Loucy (cell line): ENCODE measurements at regions not wholly inside any gene's neighbourhood (a gene's known extent, or its start where the extent isn't known, plus 50 kb on each side); places are given as distances from the start of the nearest gene placed in this dataset.

Experiments used
- H2AFZ ChIP-seq: fragments of 200-600 bp; sonication (generic); 2 replicates; pipeline ENCODE4 v1.6.0; 2016; ENCODE audit warnings: antibody characterized with exemption, mild to moderate bottlenecking, low read length, moderate library complexity
- H3F3A ChIP-seq: fragments of 200-600 bp; 2 replicates; pipeline ENCODE4 v1.6.0; 2016; ENCODE audit warnings: antibody characterized with exemption, low read depth, mild to moderate bottlenecking
- H3K27me3 ChIP-seq: fragments of 200-600 bp; sonication (generic); 2 replicates; pipeline ENCODE4 v1.6.1; 2014; ENCODE audit warnings: low read length, mild to moderate bottlenecking; ENCODE audit not compliant: insufficient read depth, poor library complexity, severe bottlenecking
- H3K36me3 ChIP-seq: fragments of 200-600 bp; sonication (generic); 2 replicates; pipeline ENCODE4 v1.6.1; 2016; ENCODE audit warnings: low read length; ENCODE audit not compliant: insufficient read depth
- H3K4me1 ChIP-seq: fragments of 200-600 bp; sonication (generic); 2 replicates; pipeline ENCODE4 v1.5.1; 2014; ENCODE audit warnings: low read length, mild to moderate bottlenecking; ENCODE audit not compliant: insufficient read depth, poor library complexity, severe bottlenecking
- H3K4me2 ChIP-seq: fragments of 200-600 bp; sonication (generic); 2 replicates; pipeline ENCODE4 v1.6.0; 2014; ENCODE audit warnings: antibody characterized with exemption, low read length, low read depth, mild to moderate bottlenecking; ENCODE audit not compliant: poor library complexity, severe bottlenecking
- H3K4me3 ChIP-seq: fragments of 200-600 bp; sonication (generic); 2 replicates; pipeline ENCODE4 v1.5.1; 2014; ENCODE audit warnings: low read length, mild to moderate bottlenecking, mixed read lengths; ENCODE audit not compliant: poor library complexity, severe bottlenecking
- H3K79me2 ChIP-seq: fragments of 200-600 bp; sonication (generic); 2 replicates; pipeline ENCODE4 v1.6.1; 2014; ENCODE audit warnings: low read length; ENCODE audit not compliant: insufficient read depth
- H3K9ac ChIP-seq: fragments of 200-600 bp; sonication (generic); 2 replicates; pipeline ENCODE4 v1.6.0; 2014; ENCODE audit warnings: mild to moderate bottlenecking, low read depth, low read length, moderate library complexity; ENCODE audit not compliant: poor library complexity, severe bottlenecking
- H3K9me2 ChIP-seq: fragments of 200-600 bp; sonication (generic); replicated peaks from 2 replicates; pipeline ENCODE4 v1.6.1; 2016; ENCODE audit warnings: low read depth, low read length, mixed read lengths
- H3K9me3 ChIP-seq: fragments of 200-600 bp; sonication (generic); 2 replicates; pipeline ENCODE4 v1.6.1; 2014; ENCODE audit warnings: mild to moderate bottlenecking, antibody characterized with exemption, low read length, low read depth; ENCODE audit not compliant: insufficient read depth
- H4K20me1 ChIP-seq: fragments of 200-600 bp; sonication (generic); 2 replicates; pipeline ENCODE4 v1.6.0; 2014; ENCODE audit warnings: antibody characterized with exemption, low read length, mild to moderate bottlenecking; ENCODE audit not compliant: insufficient read depth, poor library complexity, severe bottlenecking
- EZH2phosphoT487 ChIP-seq: fragments of 200-600 bp; IDR thresholded peaks from 2 replicates; pipeline ENCODE4 v1.6.1; 2018; ENCODE audit warnings: antibody characterized with exemption, mild to moderate bottlenecking, moderate library complexity, borderline replicate concordance
- TF ChIP-seq, protein P1 (sequence below): fragments of 200-600 bp; sonication (generic); conservative IDR thresholded peaks from 2 replicates; pipeline ENCODE4 v1.5.1; 2014; ENCODE audit warnings: mild to moderate bottlenecking, antibody characterized with exemption, low read length

DNA sequence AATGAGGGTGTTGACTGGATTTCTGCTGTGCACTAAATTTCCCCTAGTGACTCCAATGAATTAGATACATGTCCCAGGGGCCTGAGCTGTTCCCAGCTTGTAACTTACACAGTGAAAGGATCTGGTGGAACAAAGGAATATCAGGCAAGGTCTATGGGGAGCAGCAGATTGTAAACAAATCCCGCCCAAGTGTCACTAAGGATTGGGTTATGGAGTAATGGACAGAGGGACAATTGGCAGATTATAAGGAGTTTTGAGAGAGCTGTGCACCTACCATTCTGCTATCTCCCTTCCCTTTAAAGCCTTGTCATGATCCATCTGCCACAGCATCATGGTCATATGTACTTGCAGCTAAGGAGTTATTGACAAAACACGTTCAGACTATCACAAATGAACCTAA is 183.0 kb downstream of the RAB11FIP2 start:
- Histone ChIP-seq H3K9me2 (no peaks in the 10 kb centered on the region), H3K36me3 (no peaks in the 10 kb centered on the region), H3K4me3 (no peak overlapping the region), H3K4me1 (no peaks in the 10 kb centered on the region), H3F3A (no peaks in the 10 kb centered on the region), H3K9ac (no peak overlapping the region), H4K20me1 (no peaks in the 10 kb centered on the region), H2AFZ (no peak overlapping the region), H3K79me2 (no peaks in the 10 kb centered on the region), H3K9me3 (no peaks in the 10 kb centered on the region), H3K27me3 (no peaks in the 10 kb centered on the region), H3K4me2 (no peak overlapping the region)
- TF ChIP-seq EZH2phosphoT487 = no peak
- TF ChIP-seq, protein P1, sequence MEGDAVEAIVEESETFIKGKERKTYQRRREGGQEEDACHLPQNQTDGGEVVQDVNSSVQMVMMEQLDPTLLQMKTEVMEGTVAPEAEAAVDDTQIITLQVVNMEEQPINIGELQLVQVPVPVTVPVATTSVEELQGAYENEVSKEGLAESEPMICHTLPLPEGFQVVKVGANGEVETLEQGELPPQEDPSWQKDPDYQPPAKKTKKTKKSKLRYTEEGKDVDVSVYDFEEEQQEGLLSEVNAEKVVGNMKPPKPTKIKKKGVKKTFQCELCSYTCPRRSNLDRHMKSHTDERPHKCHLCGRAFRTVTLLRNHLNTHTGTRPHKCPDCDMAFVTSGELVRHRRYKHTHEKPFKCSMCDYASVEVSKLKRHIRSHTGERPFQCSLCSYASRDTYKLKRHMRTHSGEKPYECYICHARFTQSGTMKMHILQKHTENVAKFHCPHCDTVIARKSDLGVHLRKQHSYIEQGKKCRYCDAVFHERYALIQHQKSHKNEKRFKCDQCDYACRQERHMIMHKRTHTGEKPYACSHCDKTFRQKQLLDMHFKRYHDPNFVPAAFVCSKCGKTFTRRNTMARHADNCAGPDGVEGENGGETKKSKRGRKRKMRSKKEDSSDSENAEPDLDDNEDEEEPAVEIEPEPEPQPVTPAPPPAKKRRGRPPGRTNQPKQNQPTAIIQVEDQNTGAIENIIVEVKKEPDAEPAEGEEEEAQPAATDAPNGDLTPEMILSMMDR = no peak

DNA sequence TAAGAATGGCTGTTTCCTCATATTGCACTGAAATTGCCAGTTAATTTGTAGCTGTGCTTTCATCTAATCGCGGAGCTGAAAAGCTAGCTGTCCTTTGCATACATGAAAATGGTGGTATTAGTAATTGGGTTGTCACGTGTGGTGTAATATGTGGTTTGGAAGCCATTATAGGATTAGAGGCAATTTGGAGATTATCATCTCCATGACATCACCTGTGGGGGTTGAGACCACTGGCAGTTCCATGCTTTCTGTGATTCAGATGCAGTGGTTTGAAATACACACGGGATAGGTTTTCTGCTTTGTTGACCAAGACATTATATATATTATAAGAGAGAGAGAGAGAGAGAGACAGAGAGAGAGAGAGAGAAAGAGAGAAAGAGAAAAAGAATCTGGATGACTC is 180.8 kb downstream of the RAB11FIP2 start:
- Histone ChIP-seq H3K27me3 (no peaks in the 10 kb centered on the region), H3F3A (no peaks in the 10 kb centered on the region), H3K36me3 (no peaks in the 10 kb centered on the region), H3K4me3 (no peak overlapping the region), H3K4me1 (no peaks in the 10 kb centered on the region), H4K20me1 (no peaks in the 10 kb centered on the region), H3K9me2 (no peaks in the 10 kb centered on the region), H3K9me3 (no peaks in the 10 kb centered on the region), H3K4me2 (no peak overlapping the region), H2AFZ (no peak overlapping the region), H3K79me2 (no peaks in the 10 kb centered on the region), H3K9ac (no peak overlapping the region)
- TF ChIP-seq, protein P1 = no peak

DNA sequence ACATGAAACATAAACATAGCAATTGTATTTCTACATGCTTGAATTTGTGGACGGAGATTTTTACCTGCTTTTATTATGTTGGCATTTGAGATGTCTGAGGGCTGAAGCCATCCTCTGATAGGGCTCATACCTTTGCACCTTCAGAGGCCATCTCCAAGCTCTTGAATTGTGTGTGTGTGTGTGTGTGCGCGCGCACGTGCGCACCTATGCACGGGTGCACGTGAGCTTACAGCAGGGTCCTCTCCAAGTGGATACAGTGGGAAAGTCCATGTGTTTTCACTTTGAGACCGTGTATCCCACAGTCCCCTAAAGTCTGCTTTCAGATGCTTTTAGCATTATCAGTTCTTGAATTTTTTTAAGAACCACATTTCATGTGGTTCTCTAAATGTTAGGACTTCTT is 178.6 kb downstream of the RAB11FIP2 start:
- Histone ChIP-seq H3K4me1 (no peaks in the 10 kb centered on the region), H3K9me2 (no peaks in the 10 kb centered on the region), H3K9ac (no peak overlapping the region), H4K20me1 (no peaks in the 10 kb centered on the region), H3K4me2 (no peak overlapping the region), H3K4me3 (no peak overlapping the region), H3K36me3 (no peaks in the 10 kb centered on the region), H3F3A (no peaks in the 10 kb centered on the region), H2AFZ (no peak overlapping the region), H3K27me3 (no peaks in the 10 kb centered on the region), H3K79me2 (no peaks in the 10 kb centered on the region), H3K9me3 (no peaks in the 10 kb centered on the region)
- TF ChIP-seq, protein P1 = no peak
- no peak for TF ChIP-seq EZH2phosphoT487
